ENCODE measurements at regions not wholly inside any gene's neighbourhood (a gene's known extent, or its start where the extent isn't known, plus 50 kb on each side); places are given as distances from the start of the nearest gene placed in this dataset.
"Not testable (repeated sequence)": the region's sequence is repeated elsewhere in the genome, so short reads cannot be mapped to it uniquely, and the experiment has no call there.

- Histone ChIP-seq H3K27me3 (no peaks in the 10 kb centered on the region), H3K4me1 (no peaks in the 10 kb centered on the region), H3K36me3 (no peaks in the 10 kb centered on the region), H3K9me3 (no peaks in the 10 kb centered on the region; the same call in 1 of the 2 replicates), H3K4me3 (ENCODE audit: low read depth, low read length) (no peak overlapping the region)
- TF ChIP-seq CTCF (IDR thresholded peaks at IDR 0.05; ENCODE audit: low read depth, low read length), result no peak
- DNase-seq, result no peak
These were observed 124.5 kb upstream of the FOXD4L5 start for GRCh38 chr9:65409471-65409980.

GRCh38 chr9:65408806-65409205, 123.8 kb upstream of the FOXD4L5 start:
- H3K36me3 ChIP-seq; H3K4me1 ChIP-seq; H3K9me3 ChIP-seq; H3K27me3 ChIP-seq; DNase-seq; H3K4me3 ChIP-seq (ENCODE audit: low read depth, low read length): not testable (repeated sequence)

GRCh38 chr9:65406625-65407024, 121.6 kb upstream of the FOXD4L5 start:
- not testable (repeated sequence) for H3K36me3 ChIP-seq; H3K4me3 ChIP-seq (ENCODE audit: low read depth, low read length); H3K9me3 ChIP-seq; H3K4me1 ChIP-seq; DNase-seq; H3K27me3 ChIP-seq

- H3K9me3 ChIP-seq; H3K27me3 ChIP-seq; DNase-seq; H3K4me1 ChIP-seq; H3K4me3 ChIP-seq (ENCODE audit: low read depth, low read length); H3K36me3 ChIP-seq: not testable (repeated sequence)
These were observed 120.8 kb upstream of the FOXD4L5 start for GRCh38 chr9:65405766-65406165.

- Histone ChIP-seq H3K36me3 (no peaks in the 10 kb centered on the region), H3K9me3 (no peaks in the 10 kb centered on the region), H3K4me1 (no peaks in the 10 kb centered on the region), H3K4me3 (ENCODE audit: low read depth, low read length) (no peak overlapping the region), H3K27me3 (no peaks in the 10 kb centered on the region)
- DNase-seq, result no peak
- no peak for TF ChIP-seq CTCF (IDR thresholded peaks at IDR 0.05; ENCODE audit: low read depth, low read length)
These were observed 120.2 kb upstream of the FOXD4L5 start for GRCh38 chr9:65405253-65405652.

GRCh38 chr9:65404232-65405006, 119.4 kb upstream of the FOXD4L5 start:
- no peak for TF ChIP-seq CTCF (IDR thresholded peaks at IDR 0.05; ENCODE audit: low read depth, low read length)
- Histone ChIP-seq H3K36me3 (no peaks in the 10 kb centered on the region), H3K4me3 (ENCODE audit: low read depth, low read length) (no peak overlapping the region), H3K27me3 (no peaks in the 10 kb centered on the region), H3K9me3 (no peaks in the 10 kb centered on the region), H3K4me1 (no peaks in the 10 kb centered on the region)
- DNase-seq, result no peak

- no peak for DNase-seq
- H3K4me3 ChIP-seq (ENCODE audit: low read depth, low read length), result no peak overlapping the region
- no peaks in the 10 kb centered on the region for H3K4me1 ChIP-seq
- H3K9me3 ChIP-seq, result no peaks in the 10 kb centered on the region
- H3K27me3 ChIP-seq, result no peaks in the 10 kb centered on the region
- no peaks in the 10 kb centered on the region for H3K36me3 ChIP-seq
- no peak for TF ChIP-seq CTCF (IDR thresholded peaks at IDR 0.05; ENCODE audit: low read depth, low read length)
These were observed 118.7 kb upstream of the FOXD4L5 start for GRCh38 chr9:65403721-65404120.

GRCh38 chr9:65403072-65403471, 118.1 kb upstream of the FOXD4L5 start:
- not testable (repeated sequence) for H3K4me3 ChIP-seq (ENCODE audit: low read depth, low read length); H3K9me3 ChIP-seq; H3K27me3 ChIP-seq; H3K36me3 ChIP-seq; DNase-seq; H3K4me1 ChIP-seq

- H3K9me3 ChIP-seq; DNase-seq; H3K27me3 ChIP-seq; H3K36me3 ChIP-seq; H3K4me1 ChIP-seq; H3K4me3 ChIP-seq (ENCODE audit: low read depth, low read length): not testable (repeated sequence)
These were observed 117.3 kb upstream of the FOXD4L5 start for GRCh38 chr9:65402206-65402870.

- not testable (repeated sequence) for H3K36me3 ChIP-seq
These were observed 116.5 kb upstream of the FOXD4L5 start for GRCh38 chr9:65401456-65402045.

More at GRCh38 chr9:65401456-65402045, 116.5 kb upstream of the FOXD4L5 start:
- not testable (repeated sequence) for H3K4me3 ChIP-seq (ENCODE audit: low read depth, low read length); DNase-seq; H3K4me1 ChIP-seq; H3K9me3 ChIP-seq; H3K27me3 ChIP-seq

All from BE2C (cell line).